ENCODE measurements at regions not wholly inside any gene's neighbourhood (a gene's known extent, or its start where the extent isn't known, plus 50 kb on each side); places are given as distances from the start of the nearest gene placed in this dataset.

- TF ChIP-seq CTCF (optimal IDR thresholded peaks at IDR 0.05 in 1 of 3, IDR thresholded peaks at IDR 0.05 in 1 of 3, conservative IDR thresholded peaks at IDR 0.05 in 1 of 3; ENCODE audit: extremely low read depth in 1 of 3, insufficient read depth in 2 of 3, low read length in 3 of 3) (no peak), EZH2 (IDR thresholded peaks at IDR 0.05; ENCODE audit: low read length) (no peak)
- H3K27ac ChIP-seq (ENCODE audit: control insufficient read depth, insufficient read depth, low read length) = no peak overlapping the region
- DNase-seq (ENCODE audit: low read depth, low spot score) = no peak
- H3K4me1 ChIP-seq (ENCODE audit: control insufficient read depth, extremely low read depth, insufficient read depth, low read length) = no peaks in the 10 kb centered on the region
- no peaks in the 10 kb centered on the region for H4K20me1 ChIP-seq (ENCODE audit: control insufficient read depth, extremely low read depth, insufficient read depth, low read length)
- H3K27me3 ChIP-seq (ENCODE audit: control insufficient read depth, extremely low read depth, insufficient read depth, low read length) = no peaks in the 10 kb centered on the region
- no peak overlapping the region for H3K4me2 ChIP-seq (ENCODE audit: control insufficient read depth, extremely low read depth, insufficient read depth, low read depth, low read length)
- FAIRE-seq = no peak
- no peaks in the 10 kb centered on the region for H3K79me2 ChIP-seq (ENCODE audit: control insufficient read depth, insufficient read depth, low read length)
- dilution Hi-C loops (cut with MboI; ENCODE audit: extremely low pct_ligation_motif_present, low sequenced_read_pairs) = no loop called here
- H3K36me3 ChIP-seq (ENCODE audit: control insufficient read depth in 2 of 2, extremely low read depth in 1 of 2, insufficient read depth in 2 of 2, low read length in 2 of 2) = no peaks in the 10 kb centered on the region
- no peak overlapping the region for H3K9ac ChIP-seq (ENCODE audit: control insufficient read depth, extremely low read depth, insufficient read depth, low read length)
- no peak overlapping the region for H3K4me3 ChIP-seq (ENCODE audit: control insufficient read depth in 2 of 3, extremely low read depth in 1 of 3, insufficient read depth in 2 of 3, low read depth in 1 of 3, low read length in 3 of 3)
- no peak overlapping the region for H2AFZ ChIP-seq (ENCODE audit: control insufficient read depth, low read length)
- no peaks in the 10 kb centered on the region for H3K9me1 ChIP-seq (ENCODE audit: control insufficient read depth, extremely low read depth, insufficient read depth, low read length)
- no peaks in the 10 kb centered on the region for H3K9me3 ChIP-seq (ENCODE audit: control insufficient read depth, low read depth, low read length)
These were observed 414.9 kb downstream of the KCNJ2 start for GRCh38 chr17:70584255-70584654.

- Histone ChIP-seq H4K20me1 (ENCODE audit: control insufficient read depth, extremely low read depth, insufficient read depth, low read length) (no peaks in the 10 kb centered on the region), H2AFZ (ENCODE audit: control insufficient read depth, low read length) (no peak overlapping the region), H3K27me3 (ENCODE audit: control insufficient read depth, extremely low read depth, insufficient read depth, low read length) (no peaks in the 10 kb centered on the region), H3K9me3 (ENCODE audit: control insufficient read depth, low read depth, low read length) (no peaks in the 10 kb centered on the region), H3K9me1 (ENCODE audit: control insufficient read depth, extremely low read depth, insufficient read depth, low read length) (no peaks in the 10 kb centered on the region), H3K4me2 (ENCODE audit: control insufficient read depth, extremely low read depth, insufficient read depth, low read depth, low read length) (no peak overlapping the region), H3K4me3 (ENCODE audit: control insufficient read depth in 2 of 3, extremely low read depth in 1 of 3, insufficient read depth in 2 of 3, low read depth in 1 of 3, low read length in 3 of 3) (no peak overlapping the region), H3K9ac (ENCODE audit: control insufficient read depth, extremely low read depth, insufficient read depth, low read length) (no peak overlapping the region), H3K36me3 (ENCODE audit: control insufficient read depth in 2 of 2, extremely low read depth in 1 of 2, insufficient read depth in 2 of 2, low read length in 2 of 2) (no peaks in the 10 kb centered on the region), H3K79me2 (ENCODE audit: control insufficient read depth, insufficient read depth, low read length) (no peaks in the 10 kb centered on the region), H3K4me1 (ENCODE audit: control insufficient read depth, extremely low read depth, insufficient read depth, low read length) (no peaks in the 10 kb centered on the region), H3K27ac (ENCODE audit: control insufficient read depth, insufficient read depth, low read length) (no peak overlapping the region)
- TF ChIP-seq CTCF (optimal IDR thresholded peaks at IDR 0.05 in 1 of 3, IDR thresholded peaks at IDR 0.05 in 1 of 3, conservative IDR thresholded peaks at IDR 0.05 in 1 of 3; ENCODE audit: extremely low read depth in 1 of 3, insufficient read depth in 2 of 3, low read length in 3 of 3) = no peak
- no peak for TF ChIP-seq EZH2 (IDR thresholded peaks at IDR 0.05; ENCODE audit: low read length)
- DNase-seq (ENCODE audit: low read depth, low spot score) (no peak), FAIRE-seq (no peak)
- dilution Hi-C loops (cut with MboI; ENCODE audit: extremely low pct_ligation_motif_present, low sequenced_read_pairs) = no loop called here
These were observed 418.7 kb downstream of the KCNJ2 start for GRCh38 chr17:70588003-70588402.

Measured in keratinocyte (primary cell).